ENCODE measurements at regions not wholly inside any gene's neighbourhood (a gene's known extent, or its start where the extent isn't known, plus 50 kb on each side); places are given as distances from the start of the nearest gene placed in this dataset.
A peak's percentile ranks its signal among the peaks of the same experiment; 100 is the strongest.

GRCh38 chr2:74735009-74735408 lies 81.0 kb downstream of the SEMA4F start:
- H3K4me1 Mint-ChIP-seq (ENCODE audit: low read depth): peaks cover 21% of the 10 kb centered on the region
- peaks cover 16% of the 10 kb centered on the region for H3K9me3 Mint-ChIP-seq (ENCODE audit: low read depth)
- H3K36me3 Mint-ChIP-seq (ENCODE audit: low read depth): peaks cover 10% of the 10 kb centered on the region
- no peak overlapping the region for H3K4me3 Mint-ChIP-seq (ENCODE audit: unreplicated experiment)
- no peak overlapping the region for H3K27ac Mint-ChIP-seq (ENCODE audit: unreplicated experiment)
- no peaks in the 10 kb centered on the region for H3K27me3 Mint-ChIP-seq (ENCODE audit: low read depth)
- DNase-seq (ENCODE audit: low spot score): no peak
- TF ChIP-seq CTCF (IDR thresholded peaks at IDR 0.05): no peak

GRCh38 chr2:74735564-74735963 lies 81.5 kb downstream of the SEMA4F start:
- Mint-ChIP-seq H3K4me1 (ENCODE audit: low read depth) (peaks cover 27% of the 10 kb centered on the region), H3K36me3 (ENCODE audit: low read depth) (peaks cover 10% of the 10 kb centered on the region)

GRCh38 chr2:74736589-74736988 lies 82.5 kb downstream of the SEMA4F start:
- no peak for DNase-seq (ENCODE audit: low spot score)
- no peak overlapping the region for H3K4me3 Mint-ChIP-seq (ENCODE audit: unreplicated experiment)
- H3K27ac Mint-ChIP-seq (ENCODE audit: unreplicated experiment): no peak overlapping the region
- peaks cover 13% of the 10 kb centered on the region for H3K9me3 Mint-ChIP-seq (ENCODE audit: low read depth)
- H3K27me3 Mint-ChIP-seq (ENCODE audit: low read depth): no peaks in the 10 kb centered on the region
- no peak for TF ChIP-seq CTCF (IDR thresholded peaks at IDR 0.05)
- peaks cover 10% of the 10 kb centered on the region for H3K36me3 Mint-ChIP-seq (ENCODE audit: low read depth)
- peaks cover 37% of the 10 kb centered on the region for H3K4me1 Mint-ChIP-seq (ENCODE audit: low read depth)

More at GRCh38 chr2:74735564-74735963, 81.5 kb downstream of the SEMA4F start:
- no peaks in the 10 kb centered on the region for H3K27me3 Mint-ChIP-seq (ENCODE audit: low read depth)
- no peak for TF ChIP-seq CTCF (IDR thresholded peaks at IDR 0.05)
- peaks cover 13% of the 10 kb centered on the region for H3K9me3 Mint-ChIP-seq (ENCODE audit: low read depth)
- peak overlapping the region; percentile 41 for H3K27ac Mint-ChIP-seq (ENCODE audit: unreplicated experiment)
- H3K4me3 Mint-ChIP-seq (ENCODE audit: unreplicated experiment): no peak overlapping the region
- no peak for DNase-seq (ENCODE audit: low spot score)

- no peak for TF ChIP-seq CTCF (IDR thresholded peaks at IDR 0.05)
- Mint-ChIP-seq H3K9me3 (ENCODE audit: low read depth) (peaks cover 13% of the 10 kb centered on the region), H3K27me3 (ENCODE audit: low read depth) (no peaks in the 10 kb centered on the region), H3K4me3 (ENCODE audit: unreplicated experiment) (no peak overlapping the region), H3K36me3 (ENCODE audit: low read depth) (peaks cover 10% of the 10 kb centered on the region), H3K27ac (ENCODE audit: unreplicated experiment) (no peak overlapping the region), H3K4me1 (ENCODE audit: low read depth) (peaks cover 49% of the 10 kb centered on the region)
- no peak for DNase-seq (ENCODE audit: low spot score)
Measured at GRCh38 chr2:74738586-74738985, 84.5 kb downstream of the SEMA4F start.

- Mint-ChIP-seq H3K4me3 (ENCODE audit: unreplicated experiment) (no peak overlapping the region), H3K9me3 (ENCODE audit: low read depth) (peaks cover 13% of the 10 kb centered on the region), H3K4me1 (ENCODE audit: low read depth) (peaks cover 49% of the 10 kb centered on the region), H3K27ac (ENCODE audit: unreplicated experiment) (peak overlapping the region; percentile 65), H3K27me3 (ENCODE audit: low read depth) (no peaks in the 10 kb centered on the region), H3K36me3 (ENCODE audit: low read depth) (peaks cover 10% of the 10 kb centered on the region)
- no peak for TF ChIP-seq CTCF (IDR thresholded peaks at IDR 0.05)
- DNase-seq (ENCODE audit: low spot score): no peak
Measured at GRCh38 chr2:74739129-74739528, 85.1 kb downstream of the SEMA4F start.

All from chondrocyte (in vitro differentiated cells).